ENCODE measurements at regions not wholly inside any gene's neighbourhood (a gene's known extent, or its start where the extent isn't known, plus 50 kb on each side); places are given as distances from the start of the nearest gene placed in this dataset.

DNA sequence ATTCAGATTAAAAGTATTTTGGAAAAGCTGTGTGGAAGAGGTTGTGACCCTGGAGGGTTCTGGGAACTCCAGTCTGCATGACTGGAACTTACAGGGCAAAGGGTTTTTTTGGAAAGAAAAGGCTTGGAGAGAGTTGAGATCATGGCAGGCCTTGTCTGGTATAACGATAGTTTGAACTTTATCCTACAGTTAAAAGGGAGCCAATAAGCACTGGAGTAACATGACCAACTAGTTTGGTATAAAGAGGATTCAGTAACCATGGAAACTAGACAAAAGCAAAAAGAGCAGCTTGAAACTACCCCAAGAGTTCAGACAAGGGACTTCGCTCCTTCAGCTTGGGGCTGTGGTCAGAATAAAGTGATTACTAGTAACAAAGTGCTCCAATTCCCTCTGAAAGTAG lies 151.2 kb upstream of the TMCO5A start:
- no peaks in the 10 kb centered on the region for H3K27me3 Mint-ChIP-seq
- no peak for ATAC-seq (ENCODE audit: low read depth in 2 of 2)
- H3K9me3 Mint-ChIP-seq = peaks cover 0 to 2% (median 0%) of the 10 kb centered on the region in 7 donors
- no peak for DNase-seq
- no peak overlapping the region for H3K4me3 Mint-ChIP-seq
- no peaks in the 10 kb centered on the region for H3K4me1 Mint-ChIP-seq
- no peaks in the 10 kb centered on the region for H3K36me3 Mint-ChIP-seq
- H3K27ac Mint-ChIP-seq = no peak overlapping the region

DNA sequence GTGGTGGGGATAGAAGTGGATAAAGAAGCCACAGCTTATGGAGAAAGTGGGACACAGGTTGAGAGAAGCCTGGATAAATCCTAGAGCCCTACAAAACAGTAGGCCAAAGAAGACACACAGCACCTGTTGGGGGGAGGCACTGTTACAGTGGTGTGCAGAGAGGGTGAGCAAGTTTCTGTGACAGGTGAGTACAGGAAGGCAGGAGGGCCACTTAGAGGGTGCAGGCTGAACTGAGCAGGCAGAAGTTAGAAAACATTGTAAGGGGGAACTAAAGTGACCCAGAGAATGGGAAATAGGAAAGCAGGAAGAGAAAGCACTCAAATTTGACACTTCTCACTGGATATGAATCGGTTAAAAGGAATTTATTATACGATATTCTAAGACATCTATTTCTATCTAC lies 146.1 kb upstream of the TMCO5A start:
- H3K4me3 Mint-ChIP-seq = no peak overlapping the region
- no peak overlapping the region for H3K27ac Mint-ChIP-seq
- H3K4me1 Mint-ChIP-seq = no peaks in the 10 kb centered on the region
- no peak for DNase-seq
- no peaks in the 10 kb centered on the region for H3K9me3 Mint-ChIP-seq
- no peak for ATAC-seq (ENCODE audit: low read depth in 2 of 2)
- H3K36me3 Mint-ChIP-seq = no peaks in the 10 kb centered on the region
- H3K27me3 Mint-ChIP-seq = no peaks in the 10 kb centered on the region

DNA sequence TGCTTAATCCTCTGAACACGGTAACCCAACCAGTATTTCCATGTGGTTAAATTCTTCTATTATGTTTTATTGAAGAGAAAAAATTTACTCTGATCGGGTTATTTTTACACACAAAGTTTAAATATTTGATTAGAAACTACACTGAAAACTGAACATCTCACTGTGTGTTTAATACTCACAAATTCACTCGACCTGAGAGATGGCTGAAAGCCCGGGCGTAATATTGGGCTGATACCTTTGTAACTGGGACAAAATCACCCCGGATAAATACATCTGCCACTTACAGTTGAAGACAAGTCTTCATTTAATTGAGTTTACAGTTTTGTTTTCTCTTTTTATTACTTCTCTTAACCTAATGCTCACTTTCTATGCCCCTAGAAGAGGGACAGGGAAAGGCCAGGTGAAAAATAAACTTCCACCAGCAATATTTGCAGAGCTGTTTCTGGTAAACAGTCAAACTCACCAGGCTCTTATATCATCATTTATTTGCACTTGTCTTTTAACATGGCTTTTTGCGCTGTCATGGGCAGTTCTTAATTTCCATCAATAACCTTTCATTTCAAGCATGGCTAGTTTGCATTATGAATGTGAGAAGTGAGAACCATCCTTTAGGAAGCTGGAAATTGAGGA lies 145.6 kb upstream of the TMCO5A start:
- ATAC-seq (ENCODE audit: low read depth in 2 of 2) (no peak), DNase-seq (no peak)
- H3K27me3 Mint-ChIP-seq = no peaks in the 10 kb centered on the region
- no peak overlapping the region for H3K27ac Mint-ChIP-seq
- H3K36me3 Mint-ChIP-seq = no peaks in the 10 kb centered on the region
- no peaks in the 10 kb centered on the region for H3K4me1 Mint-ChIP-seq
- H3K4me3 Mint-ChIP-seq = no peak overlapping the region
- H3K9me3 Mint-ChIP-seq = no peaks in the 10 kb centered on the region

DNA sequence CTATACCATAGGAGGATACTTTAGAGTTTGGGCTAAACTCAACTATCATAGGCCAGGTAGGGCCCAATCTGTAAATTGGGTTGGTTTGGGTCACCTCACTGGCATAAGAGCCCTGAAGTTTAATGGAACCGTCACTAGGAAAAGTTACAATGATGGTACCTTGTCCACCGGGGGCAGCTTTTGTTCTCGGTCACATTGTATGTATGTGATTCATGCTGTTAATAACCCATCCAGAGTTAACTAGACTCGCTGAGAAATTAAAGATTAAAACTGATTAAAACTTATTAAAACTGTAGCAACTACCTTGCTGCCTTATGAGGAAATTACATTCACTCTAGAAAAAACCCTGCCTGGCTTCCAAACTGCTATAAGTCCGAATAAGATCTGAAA lies 145.0 kb upstream of the TMCO5A start:
- Mint-ChIP-seq H3K4me1 (no peaks in the 10 kb centered on the region), H3K4me3 (no peak overlapping the region), H3K9me3 (no peaks in the 10 kb centered on the region), H3K27ac (no peak overlapping the region), H3K27me3 (no peaks in the 10 kb centered on the region), H3K36me3 (no peaks in the 10 kb centered on the region)
- no peak for ATAC-seq (ENCODE audit: low read depth in 2 of 2)
- no peak for DNase-seq

DNA sequence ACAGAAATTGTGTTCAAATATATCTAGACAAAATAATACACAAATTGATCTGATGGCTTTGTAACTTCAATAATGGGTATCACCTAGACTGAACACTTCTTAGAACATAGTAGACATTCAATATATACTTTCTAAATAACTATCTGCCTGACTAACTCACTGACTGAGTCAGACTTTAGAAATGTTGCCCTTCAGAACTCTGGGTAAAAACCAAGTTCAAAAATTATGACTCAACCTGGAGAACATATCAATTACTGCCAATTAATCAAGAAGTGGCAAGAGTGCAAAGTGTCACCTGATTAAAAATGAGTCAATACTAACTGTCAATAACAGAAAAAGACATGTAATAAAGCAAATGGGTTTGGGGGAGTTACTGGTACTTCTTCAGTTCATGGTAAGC lies 144.6 kb upstream of the TMCO5A start:
- no peak overlapping the region for H3K4me3 Mint-ChIP-seq
- no peaks in the 10 kb centered on the region for H3K36me3 Mint-ChIP-seq
- H3K27ac Mint-ChIP-seq = no peak overlapping the region
- ATAC-seq (ENCODE audit: low read depth in 2 of 2) = no peak
- H3K4me1 Mint-ChIP-seq = no peaks in the 10 kb centered on the region
- no peaks in the 10 kb centered on the region for H3K9me3 Mint-ChIP-seq
- DNase-seq = no peak
- no peaks in the 10 kb centered on the region for H3K27me3 Mint-ChIP-seq

DNA sequence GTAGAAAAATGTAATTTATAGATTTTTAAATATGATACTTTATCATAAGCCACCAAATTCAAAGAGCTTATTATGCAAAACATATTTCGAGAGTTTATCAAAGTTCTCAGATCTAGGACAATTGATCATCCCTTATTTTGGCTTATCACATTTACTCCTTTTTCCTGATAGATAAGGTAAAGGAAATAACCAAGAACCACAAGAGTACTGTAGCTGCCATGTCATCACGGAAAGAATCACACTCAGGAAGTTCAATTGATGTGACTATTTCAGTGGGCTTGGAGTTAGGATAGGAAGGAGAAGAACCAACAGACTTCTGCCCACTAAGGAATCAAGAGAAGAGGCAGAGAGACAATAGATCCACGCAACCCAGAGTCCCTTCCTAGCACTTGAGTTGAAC lies 142.7 kb upstream of the TMCO5A start:
- H3K27ac Mint-ChIP-seq = no peak overlapping the region
- H3K4me3 Mint-ChIP-seq = no peak overlapping the region
- no peaks in the 10 kb centered on the region for H3K9me3 Mint-ChIP-seq
- H3K36me3 Mint-ChIP-seq = no peaks in the 10 kb centered on the region
- no peaks in the 10 kb centered on the region for H3K4me1 Mint-ChIP-seq
- no peaks in the 10 kb centered on the region for H3K27me3 Mint-ChIP-seq
- ATAC-seq (ENCODE audit: low read depth in 2 of 2) (no peak), DNase-seq (no peak)

DNA sequence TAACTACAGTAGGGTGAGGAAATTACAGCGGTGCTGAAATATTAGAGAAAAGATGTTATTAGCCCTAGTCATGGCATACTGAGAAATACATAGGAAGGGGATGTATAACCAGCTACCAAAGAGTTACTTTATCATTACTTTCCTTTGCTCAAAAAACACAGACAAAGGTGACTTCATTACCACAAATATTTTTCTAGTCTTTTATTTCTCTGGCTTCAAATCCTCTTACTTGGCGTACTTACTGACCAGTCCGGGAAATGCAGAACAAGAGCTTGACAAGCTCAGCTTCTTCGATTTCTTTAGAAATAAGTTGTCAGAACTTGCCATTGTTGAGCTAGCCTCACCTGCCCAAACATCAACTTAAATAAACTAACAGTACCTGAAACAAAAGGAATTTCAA lies 142.1 kb upstream of the TMCO5A start:
- Mint-ChIP-seq H3K36me3 (no peaks in the 10 kb centered on the region), H3K9me3 (peaks cover 0 to under 1% (median 0%) of the 10 kb centered on the region in 7 donors), H3K27ac (no peak overlapping the region), H3K27me3 (no peaks in the 10 kb centered on the region), H3K4me1 (no peaks in the 10 kb centered on the region), H3K4me3 (no peak overlapping the region)
- DNase-seq (no peak), ATAC-seq (ENCODE audit: low read depth in 2 of 2) (no peak)

DNA sequence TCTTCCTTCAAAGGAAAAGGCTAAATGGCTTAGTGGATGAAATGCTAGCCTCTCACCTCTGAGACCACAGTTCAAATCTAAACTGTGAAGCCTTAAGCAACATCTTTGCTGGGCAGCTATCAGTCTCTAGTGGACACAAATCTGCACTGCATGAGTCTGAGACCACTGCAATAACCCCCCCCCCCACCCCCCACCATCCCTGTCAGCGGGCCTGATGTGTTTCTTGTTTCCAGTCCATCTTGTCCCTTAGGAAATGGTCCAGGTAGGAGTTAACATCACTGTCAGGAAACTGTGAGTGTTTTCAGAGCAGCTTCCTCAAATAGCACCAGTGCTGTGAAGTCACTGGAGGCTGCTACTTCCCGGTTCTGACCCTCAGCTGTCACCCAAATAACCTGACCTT lies 140.6 kb upstream of the TMCO5A start:
- DNase-seq (no peak), ATAC-seq (ENCODE audit: low read depth in 2 of 2) (no peak)
- H3K4me3 Mint-ChIP-seq = no peak overlapping the region
- H3K9me3 Mint-ChIP-seq = peaks cover 0 to 13% (median 3%) of the 10 kb centered on the region in 7 donors
- H3K27ac Mint-ChIP-seq = no peak overlapping the region
- no peaks in the 10 kb centered on the region for H3K27me3 Mint-ChIP-seq
- H3K4me1 Mint-ChIP-seq = no peaks in the 10 kb centered on the region
- H3K36me3 Mint-ChIP-seq = no peaks in the 10 kb centered on the region

DNA sequence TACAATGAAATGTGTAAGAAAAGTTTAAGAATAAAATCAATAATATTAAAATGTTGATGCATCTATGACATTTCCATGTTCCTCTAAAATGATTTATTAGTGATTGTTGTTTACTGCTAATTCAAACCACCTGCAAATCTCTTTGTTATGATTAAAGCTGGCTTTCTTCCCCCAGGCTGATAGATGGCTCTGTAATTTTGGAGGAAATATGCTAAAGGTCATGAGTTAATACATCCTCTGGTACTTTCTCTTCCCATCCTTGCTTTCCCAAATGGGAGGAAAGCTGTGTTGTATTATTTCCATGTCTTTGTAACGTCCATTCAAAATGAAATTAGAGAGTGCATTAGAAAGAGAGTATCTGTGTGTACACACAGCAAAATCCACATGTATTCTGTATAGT lies 139.5 kb upstream of the TMCO5A start:
- Mint-ChIP-seq H3K27ac (no peak overlapping the region), H3K4me1 (no peaks in the 10 kb centered on the region), H3K9me3 (peaks cover 0 to 13% (median 3%) of the 10 kb centered on the region in 7 donors), H3K36me3 (no peaks in the 10 kb centered on the region), H3K4me3 (no peak overlapping the region), H3K27me3 (no peaks in the 10 kb centered on the region)
- ATAC-seq (ENCODE audit: low read depth in 2 of 2) (no peak), DNase-seq (no peak)

DNA sequence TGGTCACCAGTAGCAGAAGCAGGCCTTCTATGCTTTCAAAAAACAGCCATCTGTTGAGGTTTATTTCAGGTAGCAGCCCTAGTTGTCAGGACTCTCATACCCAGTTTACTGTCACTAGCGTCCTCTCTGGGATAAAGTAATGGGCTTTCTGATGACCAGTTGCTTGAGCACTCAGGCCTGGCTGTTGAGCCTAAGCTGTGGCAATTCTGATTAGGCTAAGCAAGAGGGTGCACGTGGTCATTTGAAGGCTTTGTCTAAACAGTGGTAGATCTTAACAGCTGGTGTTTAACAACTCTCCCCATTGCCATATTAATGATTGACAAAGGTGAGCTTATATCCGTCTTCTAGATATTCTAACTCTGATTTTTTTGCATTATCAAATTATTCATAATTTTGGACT lies 132.9 kb upstream of the TMCO5A start:
- peaks cover 0 to 13% (median 3%) of the 10 kb centered on the region in 7 donors for H3K9me3 Mint-ChIP-seq
- no peak overlapping the region for H3K27ac Mint-ChIP-seq
- DNase-seq (no peak), ATAC-seq (ENCODE audit: low read depth in 2 of 2) (no peak)
- no peaks in the 10 kb centered on the region for H3K36me3 Mint-ChIP-seq
- peaks cover 0 to 8% (median 0%) of the 10 kb centered on the region in 3 donors for H3K27me3 Mint-ChIP-seq
- no peaks in the 10 kb centered on the region for H3K4me1 Mint-ChIP-seq
- H3K4me3 Mint-ChIP-seq = no peak overlapping the region

DNA sequence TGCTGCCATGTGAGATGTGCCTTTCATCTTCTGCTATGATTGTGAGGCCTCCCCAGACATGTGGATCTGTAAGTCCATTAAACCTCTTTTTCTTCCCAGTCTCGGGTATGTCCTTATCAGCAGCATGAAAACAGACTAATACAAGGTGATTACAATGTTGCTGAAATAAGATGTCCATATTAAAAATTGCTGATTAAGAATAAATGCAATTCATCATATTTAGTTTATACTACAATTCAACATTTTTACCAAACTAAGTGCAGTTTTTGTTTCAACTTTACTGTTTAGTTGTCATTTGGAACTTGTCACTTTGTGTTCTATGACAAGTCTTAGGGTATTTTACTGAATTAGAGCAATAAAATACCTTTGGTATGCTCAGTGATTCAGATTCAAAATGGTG lies 127.6 kb upstream of the TMCO5A start:
- no peak overlapping the region for H3K27ac Mint-ChIP-seq
- DNase-seq (no peak), ATAC-seq (ENCODE audit: low read depth in 2 of 2) (no peak)
- no peaks in the 10 kb centered on the region for H3K36me3 Mint-ChIP-seq
- no peak overlapping the region for H3K4me3 Mint-ChIP-seq
- peaks cover 0 to 2% (median 0%) of the 10 kb centered on the region in 7 donors for H3K9me3 Mint-ChIP-seq
- no peaks in the 10 kb centered on the region for H3K4me1 Mint-ChIP-seq
- H3K27me3 Mint-ChIP-seq = peaks cover 0 to 11% (median 0%) of the 10 kb centered on the region in 3 donors

DNA sequence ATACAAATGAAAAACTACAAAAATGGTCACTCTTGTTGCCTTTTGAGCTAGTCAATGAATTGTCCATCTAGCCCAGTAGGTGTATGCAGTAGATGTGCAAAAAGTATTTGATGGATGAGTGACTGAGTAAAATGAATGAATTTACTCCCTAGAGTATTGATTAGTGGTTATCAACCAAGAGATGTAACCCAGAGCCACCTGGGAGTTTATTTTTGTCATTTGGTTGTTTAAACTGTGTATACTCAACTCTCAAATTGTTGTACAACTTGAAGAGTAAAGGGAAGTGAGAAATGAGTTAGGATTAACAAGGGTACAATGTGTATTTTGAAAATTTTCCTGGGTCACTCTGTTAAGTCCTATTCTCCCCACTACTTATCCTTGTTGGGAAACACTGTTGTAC lies 124.1 kb upstream of the TMCO5A start:
- DNase-seq (no peak), ATAC-seq (ENCODE audit: low read depth in 2 of 2) (no peak)
- Mint-ChIP-seq H3K9me3 (peaks cover 0 to 2% (median 0%) of the 10 kb centered on the region in 7 donors), H3K27me3 (peaks cover 0 to 4% (median 0%) of the 10 kb centered on the region in 3 donors), H3K4me1 (no peaks in the 10 kb centered on the region), H3K27ac (no peak overlapping the region), H3K36me3 (no peaks in the 10 kb centered on the region), H3K4me3 (no peak overlapping the region)

DNA sequence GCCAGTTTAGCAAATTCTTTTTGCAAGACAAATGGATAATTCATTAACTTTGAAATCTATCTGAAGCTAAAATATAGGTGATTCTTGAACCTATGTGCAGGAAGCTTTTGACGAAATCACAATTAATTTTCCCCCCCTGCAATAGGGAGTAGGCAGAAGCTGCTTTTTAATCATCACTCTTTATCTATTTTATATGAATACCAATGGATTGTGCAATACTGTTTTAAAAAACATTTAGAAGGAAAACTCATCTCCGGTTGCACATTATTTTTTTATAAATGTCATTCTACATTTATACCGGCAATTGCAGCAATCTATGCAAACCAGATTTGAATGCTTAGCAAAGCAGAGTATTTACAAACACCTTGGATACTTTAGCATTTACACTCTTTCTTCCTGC lies 121.1 kb upstream of the TMCO5A start:
- DNase-seq (no peak), ATAC-seq (ENCODE audit: low read depth in 2 of 2) (no peak)
- Mint-ChIP-seq H3K27me3 (peaks cover 0 to 4% (median 0%) of the 10 kb centered on the region in 3 donors), H3K9me3 (peaks cover 0 to 2% (median 0%) of the 10 kb centered on the region in 7 donors), H3K36me3 (no peaks in the 10 kb centered on the region), H3K27ac (no peak overlapping the region), H3K4me1 (no peaks in the 10 kb centered on the region), H3K4me3 (no peak overlapping the region)

DNA sequence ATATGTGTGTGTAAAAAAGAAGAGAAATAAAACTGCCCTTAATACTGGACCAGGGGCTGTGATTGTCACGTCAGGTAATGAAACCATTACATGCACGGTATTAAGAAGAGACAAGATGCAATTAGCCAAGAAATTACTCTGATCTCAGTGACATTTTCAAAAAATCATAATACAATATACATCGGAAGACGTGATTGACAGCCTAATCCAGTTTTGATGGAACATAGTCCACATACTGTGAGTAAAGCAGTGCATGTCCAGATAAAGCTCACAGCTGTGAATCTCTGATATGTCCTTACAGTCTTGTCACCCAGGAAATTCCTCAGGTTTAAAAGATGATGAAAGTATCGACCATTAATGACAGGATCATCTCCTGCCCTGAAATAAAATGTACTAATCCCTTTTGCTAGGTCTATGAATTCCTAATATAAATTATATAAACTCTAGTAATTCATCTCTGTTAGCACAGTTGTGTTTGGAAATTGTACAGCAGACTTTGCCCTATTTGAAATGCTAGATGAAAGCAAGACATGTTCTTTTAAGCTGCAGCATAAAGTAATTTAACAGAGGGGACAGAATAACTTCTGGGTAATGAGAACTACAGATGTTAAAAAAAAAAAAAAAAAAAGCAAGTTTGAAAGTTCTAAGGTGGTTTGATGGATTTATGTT lies 119.5 kb upstream of the TMCO5A start:
- Mint-ChIP-seq H3K9me3 (no peaks in the 10 kb centered on the region), H3K4me1 (no peaks in the 10 kb centered on the region), H3K4me3 (no peak overlapping the region), H3K27ac (no peak overlapping the region), H3K36me3 (no peaks in the 10 kb centered on the region), H3K27me3 (no peaks in the 10 kb centered on the region)
- no peak for DNase-seq
- no peak for ATAC-seq (ENCODE audit: low read depth in 2 of 2)

All from naive B cell (primary cell).